GM12878 (cell line): ENCODE measurements at regions not wholly inside any gene's neighbourhood (a gene's known extent, or its start where the extent isn't known, plus 50 kb on each side); places are given as distances from the start of the nearest gene placed in this dataset.

Experiments used
- BACH1 ChIP-seq: fragments of 450-650 bp; IDR thresholded peaks from 2 replicates; pipeline ENCODE4 v1.6.1; 2017; ENCODE audit warnings: mild to moderate bottlenecking, borderline replicate concordance
- EED ChIP-seq: sonication (generic); IDR thresholded peaks from 2 replicates; pipeline ENCODE4 v1.6.1; 2016; ENCODE audit warnings: antibody characterized with exemption, low read depth
- EGR1 ChIP-seq, 2 experiments: IDR thresholded peaks; 1 replicate in 1 of 2; 2 replicates in 1 of 2; pipeline ENCODE4 v1.6.1; 2011 to 2012; ENCODE audit warnings: low read depth in 2 of 2, low read length in 2 of 2, borderline replicate concordance in 1 of 2, mild to moderate bottlenecking in 1 of 2, moderate library complexity in 1 of 2
- IRF4 ChIP-seq: IDR thresholded peaks from 2 replicates; pipeline ENCODE4 v1.6.1; 2011; ENCODE audit warnings: low read depth, low read length
- MEF2B ChIP-seq: fragments of 450-650 bp; IDR thresholded peaks from 2 replicates; pipeline ENCODE4 v1.6.1; 2018; ENCODE audit warnings: mild to moderate bottlenecking, moderate library complexity; ENCODE audit not compliant: partially characterized antibody, poor library complexity, severe bottlenecking
- RELB ChIP-seq: fragments of 450-650 bp; IDR thresholded peaks from 2 replicates; pipeline ENCODE4 v1.6.1; 2017; ENCODE audit warnings: low read depth, mild to moderate bottlenecking, moderate library complexity
- TBL1XR1 ChIP-seq: IDR thresholded peaks from 2 replicates; pipeline ENCODE4 v1.6.1; 2012; ENCODE audit warnings: low read depth, low read length, improper control_type of control experiment
- ZBTB11 ChIP-seq: fragments of 450-650 bp; formaldehyde crosslinking; IDR thresholded peaks from 2 replicates; pipeline ENCODE4 v1.5.0; 2022; ENCODE audit warnings: mild to moderate bottlenecking, missing genetic modification characterization
- ZNF592 ChIP-seq: fragments of 450-650 bp; IDR thresholded peaks from 2 replicates; pipeline ENCODE4 v1.6.1; 2017; ENCODE audit warnings: mild to moderate bottlenecking, moderate library complexity

GRCh38 chr5:149433524-149434131, 54.5 kb upstream of the IL17B start (continued):
- TF ChIP-seq ZBTB11 (CRISPR knock-in tag) (no peak), EED (no peak), IRF4 (no peak), RELB (no peak), ZNF592 (no peak), EGR1 (IDR thresholded peaks at IDR 0.05; ENCODE audit: borderline replicate concordance in 1 of 2, low read depth in 2 of 2, low read length in 2 of 2) (no peak), BACH1 (no peak), TBL1XR1 (no peak), MEF2B (no peak)
